GM20000 (cell line): ENCODE measurements at regions not wholly inside any gene's neighbourhood (a gene's known extent, or its start where the extent isn't known, plus 50 kb on each side); places are given as distances from the start of the nearest gene placed in this dataset.
"Not testable (repeated sequence)": the region's sequence is repeated elsewhere in the genome, so short reads cannot be mapped to it uniquely, and the experiment has no call there.

ENCODE experiments used
- DNase-seq: peaks from one replicate; pipeline ENCODE4 v3.0.0; 2012; ENCODE audit warnings: low spot score
- CTCF ChIP-seq: IDR thresholded peaks from 2 replicates; pipeline ENCODE4 v1.5.1; 2012; ENCODE audit warnings: mild to moderate bottlenecking, control low read depth; ENCODE audit errors: extremely low read depth, missing control alignments

GRCh38 chr10:11691319-11691755 is 50.8 kb upstream of the ECHDC3 start:
- TF ChIP-seq CTCF: no peak
- no peak for DNase-seq

GRCh38 chr10:11689945-11690736 is 52.0 kb upstream of the ECHDC3 start:
- TF ChIP-seq CTCF: no peak
- DNase-seq: no peak

GRCh38 chr10:11688448-11688795 is 53.8 kb upstream of the ECHDC3 start:
- DNase-seq: not testable (repeated sequence)

GRCh38 chr10:11687779-11688447 is 54.3 kb upstream of the ECHDC3 start:
- TF ChIP-seq CTCF: no peak
- no peak for DNase-seq

GRCh38 chr10:11687357-11687771 is 54.8 kb upstream of the ECHDC3 start:
- TF ChIP-seq CTCF: no peak
- no peak for DNase-seq

- DNase-seq: peak; percentile 47
- no peak for TF ChIP-seq CTCF
Measured at GRCh38 chr10:11685787-11686218, 56.4 kb upstream of the ECHDC3 start.

- peak; percentile 68 for DNase-seq
- no peak for TF ChIP-seq CTCF
Measured at GRCh38 chr10:11684717-11685645, 57.2 kb upstream of the ECHDC3 start.

GRCh38 chr10:11684341-11684716 is 57.9 kb upstream of the ECHDC3 start:
- not testable (repeated sequence) for DNase-seq
